ENCODE measurements at regions not wholly inside any gene's neighbourhood (a gene's known extent, or its start where the extent isn't known, plus 50 kb on each side); places are given as distances from the start of the nearest gene placed in this dataset.
"Not testable (repeated sequence)": the region's sequence is repeated elsewhere in the genome, so short reads cannot be mapped to it uniquely, and the experiment has no call there.

GRCh38 chr7:125833839-125834238, 904.2 kb upstream of the POT1 start:
- no peak for DNase-seq (ENCODE audit: low spot score)

GRCh38 chr7:125830743-125831142, 901.1 kb upstream of the POT1 start:
- no peak for DNase-seq (ENCODE audit: low spot score)

GRCh38 chr7:125828153-125828700, 898.6 kb upstream of the POT1 start:
- no peak for DNase-seq (ENCODE audit: low spot score)

- no peak for DNase-seq (ENCODE audit: low spot score)
Observed at GRCh38 chr7:125823538-125823937, 893.9 kb upstream of the POT1 start.

- no peak for DNase-seq (ENCODE audit: low spot score)
Observed at GRCh38 chr7:125820495-125820894, 890.9 kb upstream of the POT1 start.

- DNase-seq (ENCODE audit: low spot score), result no peak
Observed at GRCh38 chr7:125814100-125814499, 884.5 kb upstream of the POT1 start.

- not testable (repeated sequence) for DNase-seq (ENCODE audit: low spot score)
Observed at GRCh38 chr7:125806491-125806890, 876.9 kb upstream of the POT1 start.

GRCh38 chr7:125804273-125804672, 874.6 kb upstream of the POT1 start:
- DNase-seq (ENCODE audit: low spot score), result no peak

- no peak for DNase-seq (ENCODE audit: low spot score)
Observed at GRCh38 chr7:125780153-125780552, 850.5 kb upstream of the POT1 start.

GRCh38 chr7:125775317-125775716, 845.7 kb upstream of the POT1 start:
- DNase-seq (ENCODE audit: low spot score), result no peak

- DNase-seq (ENCODE audit: low spot score), result no peak
Observed at GRCh38 chr7:125773113-125773785, 843.6 kb upstream of the POT1 start.

GRCh38 chr7:125747966-125748365, 818.3 kb upstream of the POT1 start:
- DNase-seq (ENCODE audit: low spot score), result no peak

GRCh38 chr7:125746510-125746909, 816.9 kb upstream of the POT1 start:
- no peak for DNase-seq (ENCODE audit: low spot score)

- no peak for DNase-seq (ENCODE audit: low spot score)
Observed at GRCh38 chr7:125727215-125727614, 797.6 kb upstream of the POT1 start.

GRCh38 chr7:125695626-125696025, 766.0 kb upstream of the POT1 start:
- peak; percentile 39 for DNase-seq (ENCODE audit: low spot score)

- no peak for DNase-seq (ENCODE audit: low spot score)
Observed at GRCh38 chr7:125683156-125683555, 753.5 kb upstream of the POT1 start.

- no peak for DNase-seq (ENCODE audit: low spot score)
Observed at GRCh38 chr7:125681508-125681907, 751.9 kb upstream of the POT1 start.

GRCh38 chr7:125678771-125679170, 749.1 kb upstream of the POT1 start:
- no peak for DNase-seq (ENCODE audit: low spot score)

GRCh38 chr7:125675640-125676039, 746.0 kb upstream of the POT1 start:
- DNase-seq (ENCODE audit: low spot score), result no peak

- DNase-seq (ENCODE audit: low spot score), result no peak
Observed at GRCh38 chr7:125675169-125675568, 745.5 kb upstream of the POT1 start.

GRCh38 chr7:125670926-125671572, 741.4 kb upstream of the POT1 start:
- DNase-seq (ENCODE audit: low spot score), result peak; percentile 15

GRCh38 chr7:125668321-125668993, 738.8 kb upstream of the POT1 start:
- no peak for DNase-seq (ENCODE audit: low spot score)

- no peak for DNase-seq (ENCODE audit: low spot score)
Observed at GRCh38 chr7:125664625-125665024, 735.0 kb upstream of the POT1 start.

Data from Ammon's horn (tissue), 1 donor.